Breast epithelium (tissue), 3 donors: ENCODE measurements at regions not wholly inside any gene's neighbourhood (a gene's known extent, or its start where the extent isn't known, plus 50 kb on each side); places are given as distances from the start of the nearest gene placed in this dataset.
A peak's percentile ranks its signal among the peaks of the same experiment; 100 is the strongest.

Experiments used
- CTCF ChIP-seq, 3 donors: fragments of 450-650 bp; IDR thresholded peaks; one replicate each; pipeline ENCODE4 v1.5.1; 2016 to 2017; ENCODE audit warnings: antibody characterized with exemption in 3 of 3, mild to moderate bottlenecking in 3 of 3, moderate library complexity in 3 of 3
- POLR2A ChIP-seq: fragments of 450-650 bp; IDR thresholded peaks from one replicate; pipeline ENCODE4 v1.6.1; 2016; ENCODE audit warnings: antibody characterized with exemption, mild to moderate bottlenecking, moderate library complexity
- POLR2AphosphoS5 ChIP-seq, 3 donors: sonication (generic); formaldehyde crosslinking; IDR thresholded peaks; one replicate each; pipeline ENCODE4 v1.6.1; 2017; ENCODE audit warnings: antibody characterized with exemption in 3 of 3

- no peak for TF ChIP-seq CTCF (IDR thresholded peaks at IDR 0.05)
- no peak for TF ChIP-seq POLR2A
- TF ChIP-seq POLR2AphosphoS5 (IDR thresholded peaks at IDR 0.05), result peak in 1 of 3 donors; percentile 53
These were observed 192.9 kb downstream of the C12orf75 start for GRCh38 chr12:105523164-105524057.
